ENCODE measurements at regions not wholly inside any gene's neighbourhood (a gene's known extent, or its start where the extent isn't known, plus 50 kb on each side); places are given as distances from the start of the nearest gene placed in this dataset.

DNA sequence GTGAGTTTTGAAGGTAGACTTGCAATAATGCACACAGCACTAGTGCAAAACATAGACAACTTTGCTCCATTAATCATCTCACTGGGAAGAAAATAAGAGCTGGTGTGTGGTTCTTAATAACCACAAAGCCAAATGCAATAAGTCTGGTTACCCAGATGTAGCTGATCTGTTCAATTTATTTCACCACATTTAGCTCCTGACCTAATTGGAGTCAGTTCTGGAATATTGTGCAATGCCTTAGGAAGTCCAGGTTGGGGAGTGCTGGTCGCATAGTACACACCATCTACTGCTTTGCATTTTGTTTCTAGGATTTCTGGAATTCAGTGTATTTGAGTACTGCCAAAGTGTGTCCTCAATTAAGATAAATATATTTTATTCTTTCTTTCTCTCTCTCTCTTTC, 483.3 kb upstream of the SPRY2 start:
- TF ChIP-seq, protein P1, sequence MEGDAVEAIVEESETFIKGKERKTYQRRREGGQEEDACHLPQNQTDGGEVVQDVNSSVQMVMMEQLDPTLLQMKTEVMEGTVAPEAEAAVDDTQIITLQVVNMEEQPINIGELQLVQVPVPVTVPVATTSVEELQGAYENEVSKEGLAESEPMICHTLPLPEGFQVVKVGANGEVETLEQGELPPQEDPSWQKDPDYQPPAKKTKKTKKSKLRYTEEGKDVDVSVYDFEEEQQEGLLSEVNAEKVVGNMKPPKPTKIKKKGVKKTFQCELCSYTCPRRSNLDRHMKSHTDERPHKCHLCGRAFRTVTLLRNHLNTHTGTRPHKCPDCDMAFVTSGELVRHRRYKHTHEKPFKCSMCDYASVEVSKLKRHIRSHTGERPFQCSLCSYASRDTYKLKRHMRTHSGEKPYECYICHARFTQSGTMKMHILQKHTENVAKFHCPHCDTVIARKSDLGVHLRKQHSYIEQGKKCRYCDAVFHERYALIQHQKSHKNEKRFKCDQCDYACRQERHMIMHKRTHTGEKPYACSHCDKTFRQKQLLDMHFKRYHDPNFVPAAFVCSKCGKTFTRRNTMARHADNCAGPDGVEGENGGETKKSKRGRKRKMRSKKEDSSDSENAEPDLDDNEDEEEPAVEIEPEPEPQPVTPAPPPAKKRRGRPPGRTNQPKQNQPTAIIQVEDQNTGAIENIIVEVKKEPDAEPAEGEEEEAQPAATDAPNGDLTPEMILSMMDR (IDR thresholded peaks at IDR 0.05) = no peak
- intact Hi-C loops (cut with micrococcal nuclease) = no loop called here
- DNase-seq = no peak

DNA sequence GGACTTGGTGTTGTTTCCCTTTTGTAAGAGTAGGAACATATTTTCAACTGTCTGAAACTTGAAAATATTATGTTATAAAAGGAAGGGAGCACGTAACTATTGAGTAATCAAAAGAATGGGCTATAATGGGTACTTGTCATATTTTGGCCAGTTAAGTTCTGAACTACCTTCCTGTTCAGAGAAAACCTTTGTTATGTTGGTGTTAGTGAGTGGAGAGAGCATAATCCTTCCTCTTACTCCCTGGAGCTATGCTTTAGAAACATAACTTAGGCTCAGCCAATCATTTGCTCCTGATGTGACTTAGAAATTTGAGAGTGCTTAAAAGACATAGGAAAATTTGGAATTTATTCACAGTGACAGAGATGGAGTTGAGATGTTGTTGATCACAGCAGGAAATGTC, 482.5 kb upstream of the SPRY2 start:
- no peaks in the 10 kb centered on the region for H3K79me2 ChIP-seq (ENCODE audit: insufficient read depth, low read length)
- H4K20me1 ChIP-seq (ENCODE audit: insufficient read depth, low read length) = no peaks in the 10 kb centered on the region
- H3K9me3 Mint-ChIP-seq = peaks cover 0 to 16% (median 3%) of the 10 kb centered on the region in 7 donors
- peaks cover 0 to 7% of the 10 kb centered on the region in 2 donors for H3K9me3 ChIP-seq (replicated peaks in 1 of 2; ENCODE audit: control insufficient read depth in 1 of 2, insufficient read depth in 1 of 2, low read length in 2 of 2)
- H3K4me2 ChIP-seq (replicated peaks; ENCODE audit: extremely low read depth, low read length, poor library complexity, severe bottlenecking) = no peak overlapping the region
- no peak overlapping the region for H3K4me3 ChIP-seq (replicated peaks in 1 of 3; ENCODE audit: low read depth in 2 of 3, low read length in 3 of 3)
- H3K36me3 ChIP-seq (replicated peaks in 1 of 2; ENCODE audit: control insufficient read depth in 1 of 2, insufficient read depth in 2 of 2, low read length in 2 of 2) = no peaks in the 10 kb centered on the region
- TF ChIP-seq, protein P1 (IDR thresholded peaks at IDR 0.05) = no peak
- no peaks in the 10 kb centered on the region for H3K36me3 Mint-ChIP-seq
- no peak overlapping the region for H3K4me3 Mint-ChIP-seq
- no peak overlapping the region for H3K9ac ChIP-seq (ENCODE audit: insufficient read depth, low read length, poor library complexity, severe bottlenecking)
- WGBS (ENCODE audit: insufficient coverage) = no CpG with 5 or more reads among the region's 1 CpG
- H3K27ac Mint-ChIP-seq = no peak overlapping the region
- intact Hi-C loops (cut with micrococcal nuclease) = no loop called here
- no peaks in the 10 kb centered on the region for H3K4me1 ChIP-seq (ENCODE audit: control insufficient read depth in 1 of 2, insufficient read depth in 2 of 2, low read length in 2 of 2)
- no peaks in the 10 kb centered on the region for H3K4me1 Mint-ChIP-seq
- H2AFZ ChIP-seq (ENCODE audit: insufficient read depth, low read depth, low read length, poor library complexity, severe bottlenecking) = no peak overlapping the region
- no peaks in the 10 kb centered on the region for H3K27me3 ChIP-seq (ENCODE audit: control insufficient read depth in 2 of 2, insufficient read depth in 2 of 2, low read length in 2 of 2)
- no peak for DNase-seq
- H3K27me3 Mint-ChIP-seq (ENCODE audit: low read depth in 3 of 3) = peaks cover 0 to under 1% (median 0%) of the 10 kb centered on the region in 3 donors
- no peak overlapping the region for H3K27ac ChIP-seq (ENCODE audit: low read depth in 1 of 2, low read length in 2 of 2)

More for the DNA sequence above, 483.3 kb upstream of the SPRY2 start:
- Mint-ChIP-seq H3K27me3 (ENCODE audit: low read depth in 3 of 3) (peaks cover 0 to 2% (median 0%) of the 10 kb centered on the region in 3 donors), H3K4me1 (no peaks in the 10 kb centered on the region), H3K27ac (no peak overlapping the region), H3K9me3 (peaks cover 0 to 17% (median 3%) of the 10 kb centered on the region in 7 donors), H3K36me3 (no peaks in the 10 kb centered on the region), H3K4me3 (no peak overlapping the region)
- Histone ChIP-seq H3K27ac (ENCODE audit: low read depth in 1 of 2, low read length in 2 of 2) (no peak overlapping the region), H4K20me1 (ENCODE audit: insufficient read depth, low read length) (no peaks in the 10 kb centered on the region), H3K9me3 (replicated peaks in 1 of 2; ENCODE audit: control insufficient read depth in 1 of 2, insufficient read depth in 1 of 2, low read length in 2 of 2) (peaks cover 0 to 14% of the 10 kb centered on the region in 2 donors), H2AFZ (ENCODE audit: insufficient read depth, low read depth, low read length, poor library complexity, severe bottlenecking) (no peak overlapping the region), H3K36me3 (replicated peaks in 1 of 2; ENCODE audit: control insufficient read depth in 1 of 2, insufficient read depth in 2 of 2, low read length in 2 of 2) (no peaks in the 10 kb centered on the region), H3K79me2 (ENCODE audit: insufficient read depth, low read length) (no peaks in the 10 kb centered on the region), H3K4me1 (ENCODE audit: control insufficient read depth in 1 of 2, insufficient read depth in 2 of 2, low read length in 2 of 2) (no peaks in the 10 kb centered on the region), H3K9ac (ENCODE audit: insufficient read depth, low read length, poor library complexity, severe bottlenecking) (no peak overlapping the region), H3K4me2 (replicated peaks; ENCODE audit: extremely low read depth, low read length, poor library complexity, severe bottlenecking) (no peak overlapping the region), H3K4me3 (replicated peaks in 1 of 3; ENCODE audit: low read depth in 2 of 3, low read length in 3 of 3) (no peak overlapping the region), H3K27me3 (ENCODE audit: control insufficient read depth in 2 of 2, insufficient read depth in 2 of 2, low read length in 2 of 2) (no peaks in the 10 kb centered on the region)
- no CpG with 5 or more reads among the region's 1 CpG for WGBS (ENCODE audit: insufficient coverage)

All from CD14-positive monocyte (primary cell).